ENCODE measurements at regions not wholly inside any gene's neighbourhood (a gene's known extent, or its start where the extent isn't known, plus 50 kb on each side); places are given as distances from the start of the nearest gene placed in this dataset.

GRCh38 chr2:194345347-194345746 is 1311.7 kb upstream of the SLC39A10 start:
- Histone ChIP-seq H3K27me3 (no peaks in the 10 kb centered on the region), H3K36me3 (replicated peaks; ENCODE audit: insufficient read depth, low read depth) (no peaks in the 10 kb centered on the region), H3K79me2 (no peaks in the 10 kb centered on the region), H3K4me2 (no peak overlapping the region), H3K9me2 (replicated peaks; ENCODE audit: insufficient read depth) (no peaks in the 10 kb centered on the region), H4K20me1 (ENCODE audit: insufficient read depth, poor library complexity, severe bottlenecking) (no peaks in the 10 kb centered on the region), H3K4me1 (ENCODE audit: insufficient read depth) (no peaks in the 10 kb centered on the region), H3K9me3 (ENCODE audit: low read depth) (no peaks in the 10 kb centered on the region), H3K27ac (no peak overlapping the region), H2AFZ (no peak overlapping the region), H3K4me3 (no peak overlapping the region)
- TF ChIP-seq EZH2 (IDR thresholded peaks at IDR 0.05; ENCODE audit: borderline replicate concordance), result no peak
- TF ChIP-seq CTCF (IDR thresholded peaks at IDR 0.05; ENCODE audit: poor library complexity), result no peak
- no peak for TF ChIP-seq EZH2phosphoT487 (IDR thresholded peaks at IDR 0.05; ENCODE audit: low read depth, severe bottlenecking, unreplicated experiment)
- WGBS (ENCODE audit: low lambda C conversion rate, missing lambda C conversion rate), result 81% methylated on average over 2 of the region's 2 CpGs
- no peak for DNase-seq (ENCODE audit: low spot score)

GRCh38 chr2:194343167-194343566 is 1313.9 kb upstream of the SLC39A10 start:
- no peaks in the 10 kb centered on the region for H4K20me1 ChIP-seq (ENCODE audit: insufficient read depth, poor library complexity, severe bottlenecking)
- no peak overlapping the region for H3K4me2 ChIP-seq
- no peaks in the 10 kb centered on the region for H3K27me3 ChIP-seq
- H3K9me3 ChIP-seq (ENCODE audit: low read depth), result no peaks in the 10 kb centered on the region
- H3K4me3 ChIP-seq, result no peak overlapping the region
- no peak for DNase-seq (ENCODE audit: low spot score)
- no peaks in the 10 kb centered on the region for H3K36me3 ChIP-seq (replicated peaks; ENCODE audit: insufficient read depth, low read depth)
- H3K79me2 ChIP-seq, result no peaks in the 10 kb centered on the region
- H3K9me2 ChIP-seq (replicated peaks; ENCODE audit: insufficient read depth), result no peaks in the 10 kb centered on the region
- H2AFZ ChIP-seq, result no peak overlapping the region
- no peak overlapping the region for H3K27ac ChIP-seq
- 92% methylated on average over 3 of the region's 3 CpGs for WGBS (ENCODE audit: low lambda C conversion rate, missing lambda C conversion rate)
- H3K4me1 ChIP-seq (ENCODE audit: insufficient read depth), result no peaks in the 10 kb centered on the region
- no peak for TF ChIP-seq EZH2phosphoT487 (IDR thresholded peaks at IDR 0.05; ENCODE audit: low read depth, severe bottlenecking, unreplicated experiment)

- no peak overlapping the region for H3K4me2 ChIP-seq
- no peak overlapping the region for H3K27ac ChIP-seq
- no peak overlapping the region for H3K4me3 ChIP-seq
- no peaks in the 10 kb centered on the region for H4K20me1 ChIP-seq (ENCODE audit: insufficient read depth, poor library complexity, severe bottlenecking)
- DNase-seq (ENCODE audit: low spot score), result no peak
- H3K36me3 ChIP-seq (replicated peaks; ENCODE audit: insufficient read depth, low read depth), result no peaks in the 10 kb centered on the region
- H3K4me1 ChIP-seq (ENCODE audit: insufficient read depth), result no peaks in the 10 kb centered on the region
- WGBS (ENCODE audit: low lambda C conversion rate, missing lambda C conversion rate), result 84% methylated on average over 9 of the region's 9 CpGs
- no peaks in the 10 kb centered on the region for H3K27me3 ChIP-seq
- no peak overlapping the region for H2AFZ ChIP-seq
- TF ChIP-seq CTCF (IDR thresholded peaks at IDR 0.05; ENCODE audit: poor library complexity) (no peak), EZH2phosphoT487 (IDR thresholded peaks at IDR 0.05; ENCODE audit: low read depth, severe bottlenecking, unreplicated experiment) (no peak)
- H3K9me2 ChIP-seq (replicated peaks; ENCODE audit: insufficient read depth), result no peaks in the 10 kb centered on the region
- H3K79me2 ChIP-seq, result no peaks in the 10 kb centered on the region
- no peaks in the 10 kb centered on the region for H3K9me3 ChIP-seq (ENCODE audit: low read depth)
Observed at GRCh38 chr2:194332799-194333490, 1324.1 kb upstream of the SLC39A10 start.

GRCh38 chr2:194328456-194328855 is 1328.6 kb upstream of the SLC39A10 start:
- H3K4me1 ChIP-seq (ENCODE audit: insufficient read depth), result no peaks in the 10 kb centered on the region
- no peak for DNase-seq (ENCODE audit: low spot score)

More at GRCh38 chr2:194328456-194328855, 1328.6 kb upstream of the SLC39A10 start:
- H2AFZ ChIP-seq, result no peak overlapping the region
- H3K27ac ChIP-seq, result no peak overlapping the region
- WGBS (ENCODE audit: low lambda C conversion rate, missing lambda C conversion rate), result 97% methylated on average over 7 of the region's 7 CpGs
- H3K9me3 ChIP-seq (ENCODE audit: low read depth), result no peaks in the 10 kb centered on the region
- TF ChIP-seq CTCF (IDR thresholded peaks at IDR 0.05; ENCODE audit: poor library complexity) (no peak), EZH2 (IDR thresholded peaks at IDR 0.05; ENCODE audit: borderline replicate concordance) (no peak), EZH2phosphoT487 (IDR thresholded peaks at IDR 0.05; ENCODE audit: low read depth, severe bottlenecking, unreplicated experiment) (no peak)
- H3K4me3 ChIP-seq, result no peak overlapping the region
- H3K4me2 ChIP-seq, result no peak overlapping the region
- no peaks in the 10 kb centered on the region for H4K20me1 ChIP-seq (ENCODE audit: insufficient read depth, poor library complexity, severe bottlenecking)
- no peaks in the 10 kb centered on the region for H3K27me3 ChIP-seq
- no peaks in the 10 kb centered on the region for H3K79me2 ChIP-seq
- no peaks in the 10 kb centered on the region for H3K36me3 ChIP-seq (replicated peaks; ENCODE audit: insufficient read depth, low read depth)
- H3K9me2 ChIP-seq (replicated peaks; ENCODE audit: insufficient read depth), result no peaks in the 10 kb centered on the region

All from hepatocyte (in vitro differentiated cells).